ENCODE measurements at regions not wholly inside any gene's neighbourhood (a gene's known extent, or its start where the extent isn't known, plus 50 kb on each side); places are given as distances from the start of the nearest gene placed in this dataset.

DNA sequence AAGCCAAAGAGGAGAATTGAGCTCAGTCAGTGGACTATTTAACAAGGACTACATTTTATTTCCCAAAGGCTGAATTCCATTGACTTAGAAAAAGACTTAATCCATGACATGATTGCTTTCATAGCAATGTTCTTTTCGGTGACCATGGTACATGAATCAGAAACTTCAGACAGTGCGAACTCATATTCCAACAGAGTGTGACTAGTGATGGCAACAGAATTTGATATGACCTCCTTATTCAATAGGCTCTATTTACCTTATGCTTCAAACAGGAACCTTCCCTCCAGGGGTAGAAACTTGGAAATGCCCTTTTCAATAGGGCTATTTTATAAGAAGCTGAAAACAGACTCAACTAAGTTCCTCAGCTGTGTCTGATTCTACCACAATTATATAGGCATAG is 191.9 kb downstream of the RND3 start:
- no peaks in the 10 kb centered on the region for H3K4me1 ChIP-seq (ENCODE audit: control insufficient read depth in 2 of 2, insufficient read depth in 2 of 2, low read length in 2 of 2)
- H3K4me3 ChIP-seq (ENCODE audit: low read length in 2 of 2): no peak overlapping the region
- no peaks in the 10 kb centered on the region for H3K36me3 ChIP-seq (ENCODE audit: control insufficient read depth in 2 of 2, insufficient read depth in 2 of 2, low read length in 2 of 2)
- no peaks in the 10 kb centered on the region for H3K27me3 ChIP-seq (ENCODE audit: control insufficient read depth in 2 of 2, insufficient read depth in 2 of 2, low read length in 2 of 2)
- no peak overlapping the region for H3K9ac ChIP-seq (ENCODE audit: low read depth in 1 of 2, low read length in 2 of 2)
- no peak overlapping the region for H3K27ac ChIP-seq (ENCODE audit: low read depth in 2 of 2, low read length in 2 of 2)
- H3K9me3 ChIP-seq (ENCODE audit: control insufficient read depth in 2 of 2, low read length in 2 of 2): no peaks in the 10 kb centered on the region

- no peak overlapping the region for H3K27ac ChIP-seq (ENCODE audit: low read depth in 2 of 2, low read length in 2 of 2)
- H3K4me3 ChIP-seq (ENCODE audit: low read length in 2 of 2): no peak overlapping the region
- no peaks in the 10 kb centered on the region for H3K9me3 ChIP-seq (ENCODE audit: control insufficient read depth in 2 of 2, low read length in 2 of 2)
- no peaks in the 10 kb centered on the region for H3K36me3 ChIP-seq (ENCODE audit: control insufficient read depth in 2 of 2, insufficient read depth in 2 of 2, low read length in 2 of 2)
- no peaks in the 10 kb centered on the region for H3K4me1 ChIP-seq (ENCODE audit: control insufficient read depth in 2 of 2, insufficient read depth in 2 of 2, low read length in 2 of 2)
- H3K9ac ChIP-seq (ENCODE audit: low read depth in 1 of 2, low read length in 2 of 2): no peak overlapping the region
- no peaks in the 10 kb centered on the region for H3K27me3 ChIP-seq (ENCODE audit: control insufficient read depth in 2 of 2, insufficient read depth in 2 of 2, low read length in 2 of 2)
Observed at GRCh38 chr2:150293771-150294170, 193.7 kb downstream of the RND3 start.

- no peaks in the 10 kb centered on the region for H3K36me3 ChIP-seq (ENCODE audit: control insufficient read depth in 2 of 2, insufficient read depth in 2 of 2, low read length in 2 of 2)
- no peak overlapping the region for H3K27ac ChIP-seq (ENCODE audit: low read depth in 2 of 2, low read length in 2 of 2)
- no peaks in the 10 kb centered on the region for H3K27me3 ChIP-seq (ENCODE audit: control insufficient read depth in 2 of 2, insufficient read depth in 2 of 2, low read length in 2 of 2)
- no peaks in the 10 kb centered on the region for H3K9me3 ChIP-seq (ENCODE audit: control insufficient read depth in 2 of 2, low read length in 2 of 2)
- no peaks in the 10 kb centered on the region for H3K4me1 ChIP-seq (ENCODE audit: control insufficient read depth in 2 of 2, insufficient read depth in 2 of 2, low read length in 2 of 2)
- H3K9ac ChIP-seq (ENCODE audit: low read depth in 1 of 2, low read length in 2 of 2): no peak overlapping the region
- H3K4me3 ChIP-seq (ENCODE audit: low read length in 2 of 2): no peak overlapping the region
Observed at GRCh38 chr2:150292807-150293206, 194.7 kb downstream of the RND3 start.

- H3K36me3 ChIP-seq (ENCODE audit: control insufficient read depth in 2 of 2, insufficient read depth in 2 of 2, low read length in 2 of 2): no peaks in the 10 kb centered on the region
- H3K27ac ChIP-seq (ENCODE audit: low read depth in 2 of 2, low read length in 2 of 2): no peak overlapping the region
- H3K9me3 ChIP-seq (ENCODE audit: control insufficient read depth in 2 of 2, low read length in 2 of 2): no peaks in the 10 kb centered on the region
Observed at GRCh38 chr2:150292192-150292591, 195.3 kb downstream of the RND3 start.

GRCh38 chr2:150286730-150287362 is 200.6 kb downstream of the RND3 start:
- Histone ChIP-seq H3K27ac (ENCODE audit: low read depth in 2 of 2, low read length in 2 of 2) (no peak overlapping the region), H3K9me3 (ENCODE audit: control insufficient read depth in 2 of 2, low read length in 2 of 2) (no peaks in the 10 kb centered on the region), H3K9ac (ENCODE audit: low read depth in 1 of 2, low read length in 2 of 2) (no peak overlapping the region)

More at GRCh38 chr2:150292192-150292591, 195.3 kb downstream of the RND3 start:
- Histone ChIP-seq H3K4me3 (ENCODE audit: low read length in 2 of 2) (no peak overlapping the region), H3K9ac (ENCODE audit: low read depth in 1 of 2, low read length in 2 of 2) (no peak overlapping the region), H3K27me3 (ENCODE audit: control insufficient read depth in 2 of 2, insufficient read depth in 2 of 2, low read length in 2 of 2) (no peaks in the 10 kb centered on the region), H3K4me1 (ENCODE audit: control insufficient read depth in 2 of 2, insufficient read depth in 2 of 2, low read length in 2 of 2) (no peaks in the 10 kb centered on the region)

GRCh38 chr2:150284116-150284515 is 203.4 kb downstream of the RND3 start:
- Histone ChIP-seq H3K4me3 (ENCODE audit: low read length in 2 of 2) (no peak overlapping the region), H3K9ac (ENCODE audit: low read depth in 1 of 2, low read length in 2 of 2) (no peak overlapping the region), H3K9me3 (ENCODE audit: control insufficient read depth in 2 of 2, low read length in 2 of 2) (no peaks in the 10 kb centered on the region), H3K27ac (ENCODE audit: low read depth in 2 of 2, low read length in 2 of 2) (no peak overlapping the region), H3K36me3 (ENCODE audit: control insufficient read depth in 2 of 2, insufficient read depth in 2 of 2, low read length in 2 of 2) (no peaks in the 10 kb centered on the region), H3K4me1 (ENCODE audit: control insufficient read depth in 2 of 2, insufficient read depth in 2 of 2, low read length in 2 of 2) (no peaks in the 10 kb centered on the region), H3K27me3 (ENCODE audit: control insufficient read depth in 2 of 2, insufficient read depth in 2 of 2, low read length in 2 of 2) (no peaks in the 10 kb centered on the region)

More at GRCh38 chr2:150286730-150287362, 200.6 kb downstream of the RND3 start:
- H3K36me3 ChIP-seq (ENCODE audit: control insufficient read depth in 2 of 2, insufficient read depth in 2 of 2, low read length in 2 of 2): no peaks in the 10 kb centered on the region
- H3K27me3 ChIP-seq (ENCODE audit: control insufficient read depth in 2 of 2, insufficient read depth in 2 of 2, low read length in 2 of 2): no peaks in the 10 kb centered on the region
- no peaks in the 10 kb centered on the region for H3K4me1 ChIP-seq (ENCODE audit: control insufficient read depth in 2 of 2, insufficient read depth in 2 of 2, low read length in 2 of 2)
- H3K4me3 ChIP-seq (ENCODE audit: low read length in 2 of 2): no peak overlapping the region

- H3K36me3 ChIP-seq (ENCODE audit: control insufficient read depth in 2 of 2, insufficient read depth in 2 of 2, low read length in 2 of 2): no peaks in the 10 kb centered on the region
- no peak overlapping the region for H3K4me3 ChIP-seq (ENCODE audit: low read length in 2 of 2)
- no peaks in the 10 kb centered on the region for H3K4me1 ChIP-seq (ENCODE audit: control insufficient read depth in 2 of 2, insufficient read depth in 2 of 2, low read length in 2 of 2)
- H3K9ac ChIP-seq (ENCODE audit: low read depth in 1 of 2, low read length in 2 of 2): no peak overlapping the region
- H3K27me3 ChIP-seq (ENCODE audit: control insufficient read depth in 2 of 2, insufficient read depth in 2 of 2, low read length in 2 of 2): no peaks in the 10 kb centered on the region
- H3K27ac ChIP-seq (ENCODE audit: low read depth in 2 of 2, low read length in 2 of 2): no peak overlapping the region
- no peaks in the 10 kb centered on the region for H3K9me3 ChIP-seq (ENCODE audit: control insufficient read depth in 2 of 2, low read length in 2 of 2)
Observed at GRCh38 chr2:150282771-150283371, 204.6 kb downstream of the RND3 start.

- no peaks in the 10 kb centered on the region for H3K36me3 ChIP-seq (ENCODE audit: control insufficient read depth in 2 of 2, insufficient read depth in 2 of 2, low read length in 2 of 2)
- no peak overlapping the region for H3K9ac ChIP-seq (ENCODE audit: low read depth in 1 of 2, low read length in 2 of 2)
- no peaks in the 10 kb centered on the region for H3K9me3 ChIP-seq (ENCODE audit: control insufficient read depth in 2 of 2, low read length in 2 of 2)
- no peaks in the 10 kb centered on the region for H3K4me1 ChIP-seq (ENCODE audit: control insufficient read depth in 2 of 2, insufficient read depth in 2 of 2, low read length in 2 of 2)
- no peak overlapping the region for H3K27ac ChIP-seq (ENCODE audit: low read depth in 2 of 2, low read length in 2 of 2)
- no peaks in the 10 kb centered on the region for H3K27me3 ChIP-seq (ENCODE audit: control insufficient read depth in 2 of 2, insufficient read depth in 2 of 2, low read length in 2 of 2)
- no peak overlapping the region for H3K4me3 ChIP-seq (ENCODE audit: low read length in 2 of 2)
Observed at GRCh38 chr2:150282357-150282756, 205.1 kb downstream of the RND3 start.

- Histone ChIP-seq H3K27ac (ENCODE audit: low read depth in 2 of 2, low read length in 2 of 2) (peak overlapping the region in 1 of 2 donors; percentile 30), H3K9ac (ENCODE audit: low read depth in 1 of 2, low read length in 2 of 2) (no peak overlapping the region), H3K4me3 (ENCODE audit: low read length in 2 of 2) (no peak overlapping the region), H3K36me3 (ENCODE audit: control insufficient read depth in 2 of 2, insufficient read depth in 2 of 2, low read length in 2 of 2) (no peaks in the 10 kb centered on the region), H3K27me3 (ENCODE audit: control insufficient read depth in 2 of 2, insufficient read depth in 2 of 2, low read length in 2 of 2) (no peaks in the 10 kb centered on the region), H3K4me1 (ENCODE audit: control insufficient read depth in 2 of 2, insufficient read depth in 2 of 2, low read length in 2 of 2) (no peaks in the 10 kb centered on the region), H3K9me3 (ENCODE audit: control insufficient read depth in 2 of 2, low read length in 2 of 2) (no peaks in the 10 kb centered on the region)
Observed at GRCh38 chr2:150280231-150280630, 207.2 kb downstream of the RND3 start.

DNA sequence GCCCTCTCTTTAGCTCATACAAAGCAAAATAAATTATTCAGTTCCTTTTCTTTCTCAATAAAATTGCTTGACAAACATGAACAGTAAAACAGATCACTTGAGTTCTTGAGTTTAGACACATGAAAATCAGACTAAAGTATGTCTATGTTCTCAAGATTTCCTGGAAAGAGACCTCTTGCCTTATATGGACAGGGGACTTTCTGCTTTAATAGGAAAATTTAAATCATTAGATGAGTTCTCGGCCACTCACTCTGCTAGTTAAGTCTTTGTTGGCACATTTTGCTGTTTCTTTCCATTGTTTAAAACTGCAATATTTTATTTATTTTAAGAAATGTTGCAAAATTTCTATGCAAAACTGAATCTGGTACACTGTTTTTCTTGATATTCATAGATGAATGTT is 207.8 kb downstream of the RND3 start:
- Histone ChIP-seq H3K4me1 (ENCODE audit: control insufficient read depth in 2 of 2, insufficient read depth in 2 of 2, low read length in 2 of 2) (no peaks in the 10 kb centered on the region), H3K27ac (ENCODE audit: low read depth in 2 of 2, low read length in 2 of 2) (peak overlapping the region; percentile 27 to 30), H3K27me3 (ENCODE audit: control insufficient read depth in 2 of 2, insufficient read depth in 2 of 2, low read length in 2 of 2) (no peaks in the 10 kb centered on the region), H3K36me3 (ENCODE audit: control insufficient read depth in 2 of 2, insufficient read depth in 2 of 2, low read length in 2 of 2) (no peaks in the 10 kb centered on the region), H3K4me3 (ENCODE audit: low read length in 2 of 2) (no peak overlapping the region), H3K9me3 (ENCODE audit: control insufficient read depth in 2 of 2, low read length in 2 of 2) (no peaks in the 10 kb centered on the region), H3K9ac (ENCODE audit: low read depth in 1 of 2, low read length in 2 of 2) (no peak overlapping the region)
